T1000 (cell line): ENCODE measurements at regions not wholly inside any gene's neighbourhood (a gene's known extent, or its start where the extent isn't known, plus 50 kb on each side); places are given as distances from the start of the nearest gene placed in this dataset.
"Not testable (repeated sequence)": the region's sequence is repeated elsewhere in the genome, so short reads cannot be mapped to it uniquely, and the experiment has no call there.

ENCODE experiments used
- DNase-seq: peaks from one replicate; lab custom pipeline; 2025; ENCODE audit warnings: mixed read lengths; lab: John Stamatoyannopoulos, UW

DNA sequence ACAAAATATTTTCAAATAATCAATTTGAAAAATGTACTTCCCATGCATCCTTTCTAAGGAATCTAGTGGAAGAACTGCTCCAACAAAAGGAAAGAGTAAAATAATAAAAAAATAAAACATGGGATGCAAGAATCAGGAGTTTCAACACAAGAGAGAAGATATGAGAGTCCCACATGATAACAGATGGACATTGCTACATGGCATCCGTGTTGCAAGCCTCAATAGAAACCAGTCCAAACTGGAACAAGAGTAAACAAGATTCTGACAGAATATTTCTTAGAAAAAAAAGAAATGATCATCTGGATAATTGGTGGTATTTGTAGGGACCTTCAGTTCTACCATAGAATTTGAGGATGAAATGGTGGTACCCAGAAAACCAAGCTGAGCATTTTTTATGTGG lies 186.8 kb downstream of the FRK start:
- no peak for DNase-seq

- no peak for DNase-seq
These were observed 190.2 kb downstream of the FRK start for GRCh38 chr6:115870464-115870863.

GRCh38 chr6:115865914-115866313 lies 194.8 kb downstream of the FRK start:
- DNase-seq: no peak

DNA sequence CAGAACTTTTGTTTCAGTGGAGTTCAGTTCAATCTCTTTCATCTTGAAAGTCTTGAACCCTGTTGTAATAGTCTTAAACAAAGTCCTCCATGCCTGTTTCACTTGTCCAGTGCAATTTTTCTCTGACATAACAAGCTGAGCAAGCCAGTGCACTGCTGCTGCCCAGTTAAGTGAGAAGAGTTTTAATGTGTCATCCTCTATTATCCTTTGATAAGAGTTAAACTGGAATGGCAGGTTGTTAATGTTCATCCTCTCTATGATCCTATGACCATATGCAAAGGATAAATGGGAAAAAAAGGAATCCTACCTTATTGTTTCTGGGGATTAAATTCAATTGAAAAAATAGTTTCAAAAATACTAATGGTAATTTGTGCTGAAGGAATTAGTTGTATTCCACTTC lies 197.5 kb downstream of the FRK start:
- no peak for DNase-seq

- DNase-seq: not testable (repeated sequence)
These were observed 199.0 kb downstream of the FRK start for GRCh38 chr6:115861658-115862057.

GRCh38 chr6:115859577-115859976 lies 201.1 kb downstream of the FRK start:
- DNase-seq: not testable (repeated sequence)

- no peak for DNase-seq
These were observed 205.6 kb downstream of the FRK start for GRCh38 chr6:115854866-115855665.

DNA sequence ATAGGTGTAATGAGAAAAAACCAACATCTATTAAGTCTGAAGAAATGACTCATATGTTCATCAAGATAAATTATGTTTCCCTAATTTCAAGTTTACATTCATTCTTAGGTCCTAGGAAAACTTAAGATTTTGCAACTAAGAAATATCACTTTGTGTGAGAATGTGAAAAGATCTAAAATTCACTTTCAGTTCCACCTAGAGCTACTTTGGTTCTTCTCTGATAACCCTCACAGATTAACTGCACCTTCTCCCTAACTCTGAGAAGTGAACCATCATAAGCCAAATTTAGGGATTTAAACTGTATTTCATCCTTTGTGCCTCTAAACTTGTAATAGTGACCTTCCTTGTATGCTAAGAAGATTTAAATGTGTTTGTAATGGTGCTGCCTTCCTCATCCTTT lies 213.0 kb downstream of the FRK start:
- no peak for DNase-seq

DNA sequence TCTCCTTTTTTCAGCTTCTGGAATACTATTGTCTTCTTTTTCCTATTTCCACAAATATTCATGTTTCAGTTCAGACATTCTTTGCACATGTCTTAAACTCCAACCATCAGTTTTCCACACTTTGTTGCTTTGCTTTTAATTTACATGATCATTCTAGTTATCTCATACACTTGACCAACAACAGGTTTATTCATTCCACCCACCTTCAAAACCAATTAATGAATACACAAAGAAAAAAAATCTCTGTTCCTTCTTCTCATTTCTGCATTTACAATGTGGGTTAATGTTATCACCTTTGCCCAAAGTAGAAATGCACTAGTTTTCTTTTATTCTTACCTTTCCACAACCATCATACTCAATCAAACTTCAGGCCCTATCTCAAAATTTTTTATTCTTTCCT lies 216.7 kb downstream of the FRK start:
- DNase-seq: no peak

DNA sequence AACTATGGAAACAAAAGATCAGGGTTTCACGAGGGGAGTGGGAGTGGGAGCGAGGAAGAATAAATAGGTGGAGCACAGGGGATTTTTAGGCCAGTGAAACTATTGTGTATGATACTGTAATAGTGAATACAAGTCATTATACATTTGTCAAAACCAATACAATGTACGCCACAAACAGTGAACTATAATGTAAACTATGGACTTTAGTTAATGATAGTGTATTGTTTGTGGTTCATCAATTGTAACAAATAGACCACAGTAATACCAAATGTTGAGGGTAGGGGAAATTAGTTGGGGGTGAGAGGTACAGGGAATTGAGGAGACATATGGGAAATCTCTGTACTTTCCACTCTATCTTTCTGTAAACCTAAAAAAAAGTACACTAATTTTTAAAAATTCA lies 218.4 kb downstream of the FRK start:
- DNase-seq: no peak

DNA sequence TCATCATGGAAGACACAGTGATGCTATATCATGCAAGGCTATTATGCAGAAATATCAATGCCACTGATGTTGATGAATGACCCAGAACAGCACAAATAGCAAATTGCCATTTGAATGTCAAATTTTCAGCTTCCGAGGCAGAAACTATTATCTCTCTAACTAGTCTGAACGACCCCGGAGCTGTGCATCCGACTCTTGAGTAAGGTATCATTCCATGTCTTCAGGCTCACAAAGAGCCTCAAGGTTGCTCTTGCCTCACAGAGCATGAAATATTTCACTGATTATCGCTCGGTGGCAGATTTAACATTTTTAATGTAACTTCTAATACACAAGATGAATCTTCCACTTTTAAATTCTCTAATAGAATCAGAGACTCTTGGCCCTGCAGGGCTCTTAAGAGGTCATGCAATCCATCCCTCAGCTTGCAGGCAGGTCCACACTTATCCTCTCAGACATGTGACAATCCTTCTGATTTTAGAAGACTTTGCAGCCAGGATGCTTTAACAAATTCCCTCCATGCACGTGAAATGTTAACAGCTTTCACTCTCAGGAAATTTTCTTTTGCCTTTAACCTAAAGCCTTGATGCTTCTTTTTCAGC lies 221.0 kb downstream of the FRK start:
- no peak for DNase-seq

GRCh38 chr6:115838763-115839401 lies 221.8 kb downstream of the FRK start:
- DNase-seq: no peak

GRCh38 chr6:115838216-115838615 lies 222.5 kb downstream of the FRK start:
- no peak for DNase-seq

DNA sequence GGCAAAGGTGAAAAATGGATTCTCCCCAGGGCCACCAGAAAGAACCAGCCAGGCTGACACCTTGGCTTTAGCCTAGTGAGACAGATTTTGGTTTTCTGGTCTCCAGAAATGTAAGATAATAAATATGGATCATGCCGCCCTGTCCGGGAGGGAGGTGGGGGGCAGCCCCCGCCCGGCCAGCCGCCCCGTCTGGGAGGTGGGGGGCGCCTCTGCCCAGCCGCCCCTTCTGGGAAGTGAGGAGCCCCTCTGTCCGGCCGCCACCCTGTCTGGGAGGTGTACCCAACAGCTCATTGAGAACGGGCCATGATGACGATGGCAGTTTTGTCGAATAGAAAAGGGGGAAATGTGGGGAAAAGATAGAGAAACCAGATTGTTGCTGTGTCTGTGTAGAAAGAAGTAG lies 224.3 kb downstream of the FRK start:
- not testable (repeated sequence) for DNase-seq

DNA sequence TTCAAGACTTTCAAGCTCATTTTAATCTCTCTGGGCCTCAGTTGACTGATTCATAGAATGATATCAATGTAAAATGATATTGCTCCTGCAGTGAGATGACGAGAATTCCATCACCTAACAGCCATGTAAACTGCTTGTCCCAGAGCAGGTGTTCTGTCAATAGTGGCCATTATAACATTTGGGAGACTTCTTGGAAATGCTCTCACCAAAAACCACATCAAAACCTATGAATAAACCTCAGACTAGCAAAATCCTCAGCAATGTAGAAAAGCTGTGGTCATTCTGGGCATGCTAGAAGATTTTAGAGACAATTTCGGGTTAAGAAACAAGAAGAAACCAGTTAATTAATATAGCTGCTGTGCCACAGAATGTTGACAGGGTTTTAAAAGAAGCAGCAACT lies 225.4 kb downstream of the FRK start:
- DNase-seq: no peak

DNA sequence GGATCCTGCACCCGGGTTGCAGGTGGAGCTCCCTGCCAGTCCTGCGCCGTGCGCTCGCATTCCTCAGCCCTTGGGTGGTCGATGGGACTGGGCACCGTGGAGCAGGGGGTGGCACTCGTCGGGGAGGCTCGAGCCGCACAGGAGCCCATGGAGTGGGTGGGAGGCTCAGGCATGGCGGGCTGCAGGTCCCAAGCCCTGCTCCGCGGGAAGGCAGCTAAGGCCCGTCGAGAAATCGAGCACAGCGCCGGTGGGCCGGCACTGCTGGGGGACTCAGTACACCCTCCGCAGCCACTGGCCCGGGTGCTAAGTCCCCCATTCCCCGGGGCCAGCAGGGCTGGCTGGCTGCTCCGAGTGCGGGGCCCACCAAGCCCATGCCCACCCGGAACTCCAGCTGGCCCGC lies 226.1 kb downstream of the FRK start:
- DNase-seq: not testable (repeated sequence)

DNA sequence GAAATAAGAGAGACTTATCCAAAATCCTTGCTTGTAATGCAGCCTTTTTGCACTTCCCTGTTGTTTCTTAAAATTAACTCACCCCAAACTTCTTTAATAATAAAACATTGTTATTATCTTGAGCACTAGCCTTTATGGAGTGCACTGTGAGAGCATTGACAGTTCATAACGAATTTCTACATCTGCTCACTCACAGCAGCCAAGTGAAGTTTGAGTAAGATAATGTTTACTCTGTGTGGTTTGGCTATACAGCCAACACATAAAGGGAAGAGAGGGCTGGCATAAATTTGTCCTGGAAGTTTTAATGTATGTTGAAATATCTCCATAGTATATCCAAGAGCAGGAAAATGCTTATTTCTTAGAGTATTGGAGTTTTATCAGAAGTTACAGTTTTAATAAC lies 227.9 kb downstream of the FRK start:
- DNase-seq: no peak

DNA sequence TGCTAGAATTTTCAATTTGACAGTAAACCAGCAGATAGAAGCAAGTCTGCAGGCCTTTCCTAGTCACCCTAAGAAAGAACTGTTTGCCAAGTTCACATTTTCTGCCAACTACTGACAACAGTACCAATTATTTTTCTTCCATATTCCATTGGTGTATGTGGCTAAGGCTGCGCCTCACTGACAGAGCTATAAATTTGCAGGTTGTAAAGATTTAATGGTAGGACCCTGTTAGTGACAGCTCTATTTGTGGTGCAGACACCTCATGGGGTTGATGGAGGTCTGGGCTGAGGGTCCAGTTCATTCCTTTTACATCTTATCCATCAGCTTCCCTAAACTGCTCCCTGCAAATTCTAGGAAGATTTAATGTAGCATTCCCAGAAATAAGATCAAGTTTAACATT lies 228.5 kb downstream of the FRK start:
- no peak for DNase-seq

GRCh38 chr6:115830895-115831294 lies 229.8 kb downstream of the FRK start:
- no peak for DNase-seq

- DNase-seq: no peak
These were observed 238.9 kb downstream of the FRK start for GRCh38 chr6:115821798-115822197.

DNA sequence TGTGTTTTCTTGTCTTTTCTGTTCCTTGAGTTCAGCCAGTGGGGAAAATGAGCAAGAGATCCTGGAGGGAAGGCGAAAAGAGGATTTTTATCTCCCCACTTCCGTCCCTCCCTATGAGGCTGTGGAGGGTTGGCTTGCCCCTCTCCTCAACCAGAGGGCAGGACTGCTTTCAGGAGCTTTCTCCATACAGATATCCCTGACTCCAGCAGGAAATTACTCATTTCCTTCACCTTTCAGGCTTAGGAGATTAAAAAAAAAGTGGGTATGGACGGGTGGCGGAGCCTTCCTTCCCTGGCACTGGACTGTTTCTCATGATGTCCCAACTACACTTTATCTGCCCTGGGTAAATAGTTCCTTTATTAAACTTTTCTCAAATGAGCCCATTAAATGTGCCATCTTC lies 241.2 kb downstream of the FRK start:
- no peak for DNase-seq

GRCh38 chr6:115817161-115817560 lies 243.5 kb downstream of the FRK start:
- no peak for DNase-seq

DNA sequence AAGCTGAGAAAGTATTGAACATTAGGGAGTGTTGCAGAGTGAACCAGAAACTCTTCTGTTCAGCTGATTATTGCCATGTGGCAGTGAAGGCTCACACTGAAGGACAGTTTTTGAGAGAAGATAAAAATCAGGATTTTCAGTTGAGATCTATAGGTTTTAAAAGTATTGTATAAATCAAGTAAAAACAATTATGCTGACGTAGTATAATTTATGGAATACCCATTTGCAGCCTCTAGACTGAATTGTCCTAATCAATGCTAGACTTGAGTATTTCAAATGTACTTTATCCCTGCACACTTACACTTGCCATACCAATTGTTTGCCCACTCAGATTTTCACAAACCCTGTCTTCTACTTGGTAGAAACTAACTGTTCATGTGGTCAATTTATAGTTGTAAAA lies 245.8 kb downstream of the FRK start:
- no peak for DNase-seq
